Choroid plexus epithelial cell (primary cell): ENCODE measurements at regions not wholly inside any gene's neighbourhood (a gene's known extent, or its start where the extent isn't known, plus 50 kb on each side); places are given as distances from the start of the nearest gene placed in this dataset.

Experiments
- DNase-seq: peaks from one replicate; pipeline ENCODE4 v3.0.0-alpha.2; 2010; ENCODE audit warnings: low read depth
- H3K4me3 ChIP-seq: 2 replicates; pipeline ENCODE4 v1.5.1; 2011; ENCODE audit warnings: low read depth, mild to moderate bottlenecking, control low read depth, low read length, moderate library complexity
- TF ChIP-seq, protein P1 (sequence below): conservative IDR thresholded peaks from 2 replicates; pipeline ENCODE4 v1.5.1; 2011; ENCODE audit warnings: low read depth, mild to moderate bottlenecking, control low read depth, inconsistent platforms, low read length, moderate library complexity

DNA sequence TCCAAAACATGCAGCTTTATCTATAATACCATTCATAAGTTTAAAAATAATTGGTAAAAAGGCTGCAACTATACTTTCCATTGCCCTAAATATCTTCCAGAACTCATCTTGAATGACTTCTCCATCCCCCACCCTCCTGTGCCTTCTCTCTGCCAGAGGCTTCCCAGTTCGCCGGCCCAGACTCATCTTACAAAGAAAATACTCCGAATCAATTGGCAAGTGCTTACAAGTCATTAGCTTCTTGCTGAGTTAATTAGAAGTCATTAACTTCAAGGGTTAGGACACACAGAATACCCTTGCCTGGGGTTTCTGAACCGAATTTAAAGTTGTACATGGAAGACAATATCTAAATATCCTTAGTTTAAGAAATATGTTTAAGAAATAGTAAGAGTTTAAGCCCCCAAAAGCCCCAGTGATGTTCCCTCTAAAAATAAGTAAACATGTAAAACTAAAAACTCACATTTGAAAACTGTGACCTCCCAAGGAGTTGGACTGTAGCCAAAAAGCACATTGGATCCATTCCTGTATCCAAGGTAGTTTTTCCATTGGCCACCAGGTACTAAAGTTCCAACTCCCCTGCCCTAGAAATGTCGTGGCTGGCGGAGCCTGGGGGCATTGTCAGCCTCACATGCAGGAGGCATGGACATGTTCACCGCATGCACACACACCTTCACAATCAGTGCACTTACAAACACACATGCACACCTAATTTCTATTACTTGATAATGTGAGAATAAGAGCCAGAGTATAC lies 535.2 kb upstream of the FAT1 start:
- DNase-seq, result no peak
- TF ChIP-seq, protein P1, sequence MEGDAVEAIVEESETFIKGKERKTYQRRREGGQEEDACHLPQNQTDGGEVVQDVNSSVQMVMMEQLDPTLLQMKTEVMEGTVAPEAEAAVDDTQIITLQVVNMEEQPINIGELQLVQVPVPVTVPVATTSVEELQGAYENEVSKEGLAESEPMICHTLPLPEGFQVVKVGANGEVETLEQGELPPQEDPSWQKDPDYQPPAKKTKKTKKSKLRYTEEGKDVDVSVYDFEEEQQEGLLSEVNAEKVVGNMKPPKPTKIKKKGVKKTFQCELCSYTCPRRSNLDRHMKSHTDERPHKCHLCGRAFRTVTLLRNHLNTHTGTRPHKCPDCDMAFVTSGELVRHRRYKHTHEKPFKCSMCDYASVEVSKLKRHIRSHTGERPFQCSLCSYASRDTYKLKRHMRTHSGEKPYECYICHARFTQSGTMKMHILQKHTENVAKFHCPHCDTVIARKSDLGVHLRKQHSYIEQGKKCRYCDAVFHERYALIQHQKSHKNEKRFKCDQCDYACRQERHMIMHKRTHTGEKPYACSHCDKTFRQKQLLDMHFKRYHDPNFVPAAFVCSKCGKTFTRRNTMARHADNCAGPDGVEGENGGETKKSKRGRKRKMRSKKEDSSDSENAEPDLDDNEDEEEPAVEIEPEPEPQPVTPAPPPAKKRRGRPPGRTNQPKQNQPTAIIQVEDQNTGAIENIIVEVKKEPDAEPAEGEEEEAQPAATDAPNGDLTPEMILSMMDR, result no peak
- no peak overlapping the region for H3K4me3 ChIP-seq

DNA sequence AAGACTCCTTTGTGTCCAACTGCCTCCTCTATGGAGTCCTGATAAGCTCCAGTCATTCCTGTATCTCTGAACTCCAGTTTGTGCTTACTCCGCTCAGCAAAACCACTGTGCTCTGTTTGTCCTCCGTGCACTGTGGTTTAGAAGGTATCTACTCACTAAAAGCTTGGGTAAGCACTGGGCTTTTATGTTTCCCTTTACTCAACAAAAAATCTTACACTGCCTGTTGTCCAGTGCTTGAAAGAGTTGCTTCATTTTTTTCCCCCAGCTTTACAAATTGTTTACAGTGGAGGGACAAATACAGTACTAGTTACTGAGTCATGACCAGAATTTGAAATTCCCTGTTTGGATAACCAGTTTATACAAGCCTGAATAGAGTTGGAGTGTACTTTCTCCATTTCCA lies 545.3 kb upstream of the FAT1 start:
- no peak overlapping the region for H3K4me3 ChIP-seq
- TF ChIP-seq, protein P1, result no peak
- peak; percentile 5 for DNase-seq

DNA sequence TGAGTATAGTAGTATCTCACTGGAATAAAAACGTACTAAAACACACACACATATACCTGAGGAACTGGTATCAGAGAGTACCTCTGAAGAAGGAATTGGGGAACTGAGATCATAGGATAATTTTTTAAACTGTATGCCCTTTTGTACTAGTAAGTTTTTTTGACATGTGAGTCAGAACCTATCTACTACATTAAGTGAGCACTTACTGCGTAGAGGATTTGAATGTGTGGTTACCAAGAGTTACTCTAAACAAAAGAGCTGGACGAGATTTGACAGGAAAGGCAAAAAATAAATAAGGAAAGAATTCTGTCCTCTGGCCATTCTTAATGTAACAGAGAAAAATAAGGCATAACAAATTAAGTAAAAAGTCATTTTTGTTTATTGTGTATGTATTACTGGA lies 546.5 kb upstream of the FAT1 start:
- no peak for DNase-seq
- TF ChIP-seq, protein P1, result no peak
- no peak overlapping the region for H3K4me3 ChIP-seq

DNA sequence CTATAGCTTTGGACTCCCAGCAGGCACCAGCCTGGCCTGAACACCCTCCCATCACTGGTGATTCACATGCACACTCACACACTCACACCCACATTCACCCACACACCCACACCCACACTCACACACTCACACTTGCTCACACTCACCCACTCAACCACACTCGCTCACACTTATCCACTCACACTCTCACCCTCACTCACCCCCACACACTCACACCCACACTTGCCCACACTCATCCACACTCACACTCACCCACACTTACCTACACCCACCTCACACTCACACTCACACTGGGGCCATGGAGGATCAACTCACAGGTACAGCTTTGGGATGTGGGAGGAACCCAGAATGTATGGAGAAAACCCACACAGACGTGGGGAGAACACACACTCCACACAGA lies 548.2 kb upstream of the FAT1 start:
- H3K4me3 ChIP-seq, result no peak overlapping the region
- TF ChIP-seq, protein P1, result no peak
- no peak for DNase-seq

DNA sequence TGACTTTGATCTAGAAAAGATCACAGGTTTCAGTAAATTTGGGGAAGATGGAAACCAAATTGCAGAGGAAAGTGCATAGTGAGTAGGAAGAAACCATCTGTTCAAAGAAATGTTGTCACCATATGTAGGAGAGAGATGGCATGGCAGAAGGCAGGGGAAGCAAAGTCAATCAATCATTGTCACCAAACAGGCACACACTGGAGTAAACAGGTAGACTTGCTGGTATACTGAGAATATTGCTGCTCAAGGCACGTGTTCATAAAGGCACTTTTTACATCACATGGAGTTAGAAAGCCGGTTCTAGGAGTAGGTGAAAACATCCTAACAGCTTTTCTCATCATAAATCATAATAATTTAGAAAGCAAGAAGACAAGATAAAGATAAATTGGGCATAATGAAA lies 550.5 kb upstream of the FAT1 start:
- no peak overlapping the region for H3K4me3 ChIP-seq
- DNase-seq, result no peak
- TF ChIP-seq, protein P1, result no peak

DNA sequence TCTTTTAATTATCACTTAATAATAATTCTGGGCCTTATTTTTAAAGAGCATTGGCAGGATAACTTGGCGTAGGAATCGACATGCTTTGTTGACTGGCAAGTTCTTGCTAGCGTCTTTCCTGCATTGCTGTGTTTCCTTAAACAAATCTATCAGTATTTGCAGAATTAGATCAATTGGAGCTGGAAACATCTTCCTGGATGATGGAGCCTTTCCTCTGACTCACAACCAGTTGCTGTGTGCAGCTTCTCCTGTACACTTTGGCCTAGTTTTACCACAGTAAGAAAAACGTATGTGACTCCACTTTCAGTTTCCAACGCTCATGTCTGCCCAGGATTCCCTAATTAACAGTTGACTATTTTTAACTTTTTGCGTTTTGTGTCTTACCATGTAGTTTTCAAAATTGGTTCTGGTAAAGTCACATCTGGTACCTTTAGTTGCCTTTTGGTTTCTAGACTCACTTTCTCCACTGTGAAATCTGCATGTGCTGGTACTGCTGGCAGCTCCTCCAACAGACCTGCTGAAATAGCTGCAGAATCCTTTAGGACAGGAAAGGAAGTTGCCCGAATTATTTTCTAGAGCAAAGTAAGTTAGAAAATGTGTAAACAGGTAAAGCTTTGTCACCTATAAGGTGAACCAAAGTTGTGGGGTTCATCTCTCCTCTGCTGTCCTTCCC lies 553.2 kb upstream of the FAT1 start:
- DNase-seq, result peak; percentile 28
- TF ChIP-seq, protein P1, result no peak
- H3K4me3 ChIP-seq, result no peak overlapping the region
